HepG2 (cell line): ENCODE measurements at regions not wholly inside any gene's neighbourhood (a gene's known extent, or its start where the extent isn't known, plus 50 kb on each side); places are given as distances from the start of the nearest gene placed in this dataset.

Experiments used
- CCAR2 ChIP-seq: fragments of 200-400 bp; formaldehyde crosslinking; optimal IDR thresholded peaks from 2 replicates; pipeline ENCODE3; 2018; ENCODE audit warnings: low read depth, mild to moderate bottlenecking, low read length, moderate library complexity
- DNMT3B ChIP-seq: conservative IDR thresholded peaks from 2 replicates; pipeline ENCODE4 v1.6.1; 2016; ENCODE audit warnings: missing biosample characterization, control low read depth
- FOXO1 ChIP-seq: sonication (generic); formaldehyde crosslinking; IDR thresholded peaks from 2 replicates; pipeline ENCODE4 v1.4.0; 2020; ENCODE audit warnings: missing genetic modification reagents
- HDAC1 ChIP-seq: sonication (generic); formaldehyde crosslinking; IDR thresholded peaks from 2 replicates; pipeline ENCODE4 v1.5.1; 2020; ENCODE audit warnings: mild to moderate bottlenecking, missing genetic modification reagents
- ZFP36L1 ChIP-seq: sonication (generic); formaldehyde crosslinking; IDR thresholded peaks from 2 replicates; pipeline ENCODE4 v1.8.0; 2022; ENCODE audit warnings: mild to moderate bottlenecking, missing genetic modification reagents, moderate library complexity
- ZNF17 ChIP-seq: sonication (generic); formaldehyde crosslinking; IDR thresholded peaks from 2 replicates; pipeline ENCODE4 v1.5.0; 2020; ENCODE audit warnings: mild to moderate bottlenecking, missing genetic modification reagents
- ZNF224 ChIP-seq: sonication (generic); formaldehyde crosslinking; IDR thresholded peaks from 2 replicates; pipeline ENCODE4 v1.5.0; 2020; ENCODE audit warnings: mild to moderate bottlenecking, missing genetic modification reagents
- ZNF34 ChIP-seq: sonication (generic); formaldehyde crosslinking; IDR thresholded peaks from 2 replicates; pipeline ENCODE4 v1.4.0; 2020; ENCODE audit warnings: mild to moderate bottlenecking, missing genetic modification reagents, borderline replicate concordance
- ZNF432 ChIP-seq: sonication (generic); formaldehyde crosslinking; IDR thresholded peaks from 2 replicates; pipeline ENCODE4 v1.5.0; 2020; ENCODE audit warnings: missing genetic modification reagents, mild to moderate bottlenecking, borderline replicate concordance
- ZNF552 ChIP-seq: sonication (generic); formaldehyde crosslinking; IDR thresholded peaks from 2 replicates; pipeline ENCODE4 v1.9.0; 2022; ENCODE audit warnings: missing genetic modification reagents, mild to moderate bottlenecking, borderline replicate concordance
- ZNF850 ChIP-seq: sonication (generic); formaldehyde crosslinking; conservative IDR thresholded peaks from 2 replicates; pipeline ENCODE4 v1.9.0; 2021; ENCODE audit warnings: mild to moderate bottlenecking, missing genetic modification reagents
- TF ChIP-seq, protein P1 (sequence below): sonication (generic); formaldehyde crosslinking; IDR thresholded peaks from 2 replicates; pipeline ENCODE4 v1.5.1; 2020; ENCODE audit warnings: missing genetic modification reagents, mild to moderate bottlenecking, borderline replicate concordance
- TF ChIP-seq, protein P2 (sequence below): sonication (generic); formaldehyde crosslinking; IDR thresholded peaks from 2 replicates; pipeline ENCODE4 v1.5.0; 2020; ENCODE audit warnings: mild to moderate bottlenecking, missing genetic modification reagents, borderline replicate concordance
- TF ChIP-seq, protein P3 (sequence below): sonication (generic); formaldehyde crosslinking; conservative IDR thresholded peaks from 2 replicates; pipeline ENCODE4 v1.4.0; 2020; ENCODE audit warnings: missing genetic modification reagents
- TF ChIP-seq, protein P4 (sequence below): sonication (generic); formaldehyde crosslinking; IDR thresholded peaks from 2 replicates; pipeline ENCODE4 v1.5.1; 2020; ENCODE audit warnings: missing genetic modification reagents, mild to moderate bottlenecking, borderline replicate concordance
- TF ChIP-seq, protein P5 (sequence below): sonication (generic); formaldehyde crosslinking; IDR thresholded peaks from 2 replicates; pipeline ENCODE4 v1.5.1; 2020; ENCODE audit warnings: mild to moderate bottlenecking, missing genetic modification reagents

DNA sequence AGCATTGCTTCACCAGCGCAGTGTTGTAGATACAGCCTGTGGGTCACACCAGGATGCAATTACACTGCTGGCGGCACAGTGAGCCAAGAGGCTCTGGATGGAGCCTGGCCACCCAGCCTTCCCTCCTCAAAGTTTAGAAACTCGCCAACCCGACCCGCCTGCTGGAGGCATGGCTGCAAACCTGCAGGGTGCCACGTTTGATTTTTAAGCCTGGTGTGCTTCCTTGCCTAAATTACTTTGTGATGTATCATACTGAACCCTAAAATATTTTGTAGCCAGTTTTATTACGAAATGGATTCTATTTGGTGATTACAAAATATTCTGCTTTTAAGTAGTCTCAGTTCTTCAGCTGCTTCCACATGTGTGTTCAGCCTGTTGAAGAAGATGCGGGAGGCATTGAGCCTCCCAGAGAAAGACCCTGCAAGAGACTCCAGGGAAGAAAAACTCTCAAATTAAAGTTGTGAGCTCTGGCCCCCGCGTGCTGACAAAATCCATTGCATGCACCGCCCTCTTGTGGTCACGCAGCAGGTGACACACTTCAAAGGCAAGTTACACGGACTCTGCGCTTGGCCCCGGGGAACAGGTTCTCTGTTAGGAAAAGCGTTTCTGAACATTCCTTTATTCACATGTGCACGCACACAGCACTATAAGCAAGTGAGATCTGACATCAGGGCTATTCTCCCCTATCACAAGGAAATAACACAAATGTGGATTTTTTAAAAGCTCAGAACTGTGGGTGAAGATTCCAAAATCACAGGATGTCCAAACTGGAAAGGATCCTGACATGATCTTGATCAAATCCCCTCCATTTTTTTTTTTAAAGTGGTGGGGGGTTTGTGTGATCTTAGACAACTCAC, 63.0 kb upstream of the TWIST2 start (continued):
- TF ChIP-seq, protein P1, sequence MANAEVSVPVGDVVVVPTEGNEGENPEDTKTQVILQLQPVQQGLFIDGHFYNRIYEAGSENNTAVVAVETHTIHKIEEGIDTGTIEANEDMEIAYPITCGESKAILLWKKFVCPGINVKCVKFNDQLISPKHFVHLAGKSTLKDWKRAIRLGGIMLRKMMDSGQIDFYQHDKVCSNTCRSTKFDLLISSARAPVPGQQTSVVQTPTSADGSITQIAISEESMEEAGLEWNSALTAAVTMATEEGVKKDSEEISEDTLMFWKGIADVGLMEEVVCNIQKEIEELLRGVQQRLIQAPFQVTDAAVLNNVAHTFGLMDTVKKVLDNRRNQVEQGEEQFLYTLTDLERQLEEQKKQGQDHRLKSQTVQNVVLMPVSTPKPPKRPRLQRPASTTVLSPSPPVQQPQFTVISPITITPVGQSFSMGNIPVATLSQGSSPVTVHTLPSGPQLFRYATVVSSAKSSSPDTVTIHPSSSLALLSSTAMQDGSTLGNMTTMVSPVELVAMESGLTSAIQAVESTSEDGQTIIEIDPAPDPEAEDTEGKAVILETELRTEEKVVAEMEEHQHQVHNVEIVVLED (CRISPR knock-in tag): no peak
- TF ChIP-seq HDAC1 (no peak), FOXO1 (CRISPR knock-in tag) (no peak), ZNF552 (CRISPR knock-in tag) (no peak), ZNF432 (CRISPR knock-in tag) (no peak), CCAR2 (no peak), ZNF17 (CRISPR knock-in tag) (no peak), ZNF34 (CRISPR knock-in tag) (no peak), ZNF224 (CRISPR knock-in tag) (no peak), DNMT3B (no peak), ZNF850 (CRISPR knock-in tag) (no peak), ZFP36L1 (CRISPR knock-in tag) (0 out of 2 replicates have a peak, but pooled peaks have one; percentile 32)
- TF ChIP-seq, protein P2, sequence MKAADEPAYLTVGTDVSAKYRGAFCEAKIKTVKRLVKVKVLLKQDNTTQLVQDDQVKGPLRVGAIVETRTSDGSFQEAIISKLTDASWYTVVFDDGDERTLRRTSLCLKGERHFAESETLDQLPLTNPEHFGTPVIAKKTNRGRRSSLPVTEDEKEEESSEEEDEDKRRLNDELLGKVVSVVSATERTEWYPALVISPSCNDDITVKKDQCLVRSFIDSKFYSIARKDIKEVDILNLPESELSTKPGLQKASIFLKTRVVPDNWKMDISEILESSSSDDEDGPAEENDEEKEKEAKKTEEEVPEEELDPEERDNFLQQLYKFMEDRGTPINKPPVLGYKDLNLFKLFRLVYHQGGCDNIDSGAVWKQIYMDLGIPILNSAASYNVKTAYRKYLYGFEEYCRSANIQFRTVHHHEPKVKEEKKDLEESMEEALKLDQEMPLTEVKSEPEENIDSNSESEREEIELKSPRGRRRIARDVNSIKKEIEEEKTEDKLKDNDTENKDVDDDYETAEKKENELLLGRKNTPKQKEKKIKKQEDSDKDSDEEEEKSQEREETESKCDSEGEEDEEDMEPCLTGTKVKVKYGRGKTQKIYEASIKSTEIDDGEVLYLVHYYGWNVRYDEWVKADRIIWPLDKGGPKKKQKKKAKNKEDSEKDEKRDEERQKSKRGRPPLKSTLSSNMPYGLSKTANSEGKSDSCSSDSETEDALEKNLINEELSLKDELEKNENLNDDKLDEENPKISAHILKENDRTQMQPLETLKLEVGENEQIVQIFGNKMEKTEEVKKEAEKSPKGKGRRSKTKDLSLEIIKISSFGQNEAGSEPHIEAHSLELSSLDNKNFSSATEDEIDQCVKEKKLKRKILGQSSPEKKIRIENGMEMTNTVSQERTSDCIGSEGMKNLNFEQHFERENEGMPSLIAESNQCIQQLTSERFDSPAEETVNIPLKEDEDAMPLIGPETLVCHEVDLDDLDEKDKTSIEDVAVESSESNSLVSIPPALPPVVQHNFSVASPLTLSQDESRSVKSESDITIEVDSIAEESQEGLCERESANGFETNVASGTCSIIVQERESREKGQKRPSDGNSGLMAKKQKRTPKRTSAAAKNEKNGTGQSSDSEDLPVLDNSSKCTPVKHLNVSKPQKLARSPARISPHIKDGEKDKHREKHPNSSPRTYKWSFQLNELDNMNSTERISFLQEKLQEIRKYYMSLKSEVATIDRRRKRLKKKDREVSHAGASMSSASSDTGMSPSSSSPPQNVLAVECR (CRISPR knock-in tag): no peak
- TF ChIP-seq, protein P3, sequence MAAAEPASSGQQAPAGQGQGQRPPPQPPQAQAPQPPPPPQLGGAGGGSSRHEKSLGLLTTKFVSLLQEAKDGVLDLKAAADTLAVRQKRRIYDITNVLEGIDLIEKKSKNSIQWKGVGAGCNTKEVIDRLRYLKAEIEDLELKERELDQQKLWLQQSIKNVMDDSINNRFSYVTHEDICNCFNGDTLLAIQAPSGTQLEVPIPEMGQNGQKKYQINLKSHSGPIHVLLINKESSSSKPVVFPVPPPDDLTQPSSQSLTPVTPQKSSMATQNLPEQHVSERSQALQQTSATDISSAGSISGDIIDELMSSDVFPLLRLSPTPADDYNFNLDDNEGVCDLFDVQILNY (CRISPR knock-in tag): no peak
- TF ChIP-seq, protein P4, sequence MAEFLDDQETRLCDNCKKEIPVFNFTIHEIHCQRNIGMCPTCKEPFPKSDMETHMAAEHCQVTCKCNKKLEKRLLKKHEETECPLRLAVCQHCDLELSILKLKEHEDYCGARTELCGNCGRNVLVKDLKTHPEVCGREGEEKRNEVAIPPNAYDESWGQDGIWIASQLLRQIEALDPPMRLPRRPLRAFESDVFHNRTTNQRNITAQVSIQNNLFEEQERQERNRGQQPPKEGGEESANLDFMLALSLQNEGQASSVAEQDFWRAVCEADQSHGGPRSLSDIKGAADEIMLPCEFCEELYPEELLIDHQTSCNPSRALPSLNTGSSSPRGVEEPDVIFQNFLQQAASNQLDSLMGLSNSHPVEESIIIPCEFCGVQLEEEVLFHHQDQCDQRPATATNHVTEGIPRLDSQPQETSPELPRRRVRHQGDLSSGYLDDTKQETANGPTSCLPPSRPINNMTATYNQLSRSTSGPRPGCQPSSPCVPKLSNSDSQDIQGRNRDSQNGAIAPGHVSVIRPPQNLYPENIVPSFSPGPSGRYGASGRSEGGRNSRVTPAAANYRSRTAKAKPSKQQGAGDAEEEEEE (CRISPR knock-in tag): 0 out of 2 replicates have a peak, but pooled peaks have one; percentile 17
- TF ChIP-seq, protein P5, sequence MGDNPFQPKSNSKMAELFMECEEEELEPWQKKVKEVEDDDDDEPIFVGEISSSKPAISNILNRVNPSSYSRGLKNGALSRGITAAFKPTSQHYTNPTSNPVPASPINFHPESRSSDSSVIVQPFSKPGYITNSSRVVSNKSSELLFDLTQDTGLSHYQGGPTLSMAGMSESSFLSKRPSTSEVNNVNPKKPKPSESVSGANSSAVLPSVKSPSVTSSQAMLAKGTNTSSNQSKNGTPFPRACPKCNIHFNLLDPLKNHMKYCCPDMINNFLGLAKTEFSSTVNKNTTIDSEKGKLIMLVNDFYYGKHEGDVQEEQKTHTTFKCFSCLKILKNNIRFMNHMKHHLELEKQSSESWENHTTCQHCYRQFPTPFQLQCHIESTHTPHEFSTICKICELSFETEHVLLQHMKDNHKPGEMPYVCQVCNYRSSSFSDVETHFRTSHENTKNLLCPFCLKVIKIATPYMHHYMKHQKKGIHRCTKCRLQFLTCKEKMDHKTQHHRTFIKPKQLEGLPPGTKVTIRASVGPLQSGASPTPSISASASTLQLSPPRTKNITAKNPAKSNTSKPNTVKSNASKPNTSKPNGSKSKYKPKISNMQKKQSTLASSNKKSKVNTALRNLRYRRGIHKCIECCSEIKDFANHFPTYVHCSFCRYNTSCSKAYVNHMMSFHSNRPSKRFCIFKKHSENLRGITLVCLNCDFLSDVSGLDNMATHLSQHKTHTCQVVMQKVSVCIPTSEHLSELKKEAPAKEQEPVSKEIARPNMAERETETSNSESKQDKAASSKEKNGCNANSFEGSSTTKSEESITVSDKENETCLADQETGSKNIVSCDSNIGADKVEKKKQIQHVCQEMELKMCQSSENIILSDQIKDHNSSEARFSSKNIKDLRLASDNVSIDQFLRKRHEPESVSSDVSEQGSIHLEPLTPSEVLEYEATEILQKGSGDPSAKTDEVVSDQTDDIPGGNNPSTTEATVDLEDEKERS (CRISPR knock-in tag): no peak
